Fibroblast of gingiva (primary cell): ENCODE measurements at regions not wholly inside any gene's neighbourhood (a gene's known extent, or its start where the extent isn't known, plus 50 kb on each side); places are given as distances from the start of the nearest gene placed in this dataset.
A peak's percentile ranks its signal among the peaks of the same experiment; 100 is the strongest.

Experiments
- DNase-seq: peaks from one replicate; pipeline ENCODE4 v3.0.0-alpha.2; 2011; ENCODE audit warnings: low read depth

GRCh38 chr18:34640276-34640675, 69.8 kb upstream of the DTNA start:
- DNase-seq: no peak

- DNase-seq: peak; percentile 22
Measured at GRCh38 chr18:34643989-34644388, 66.1 kb upstream of the DTNA start.

GRCh38 chr18:34647251-34647650, 62.8 kb upstream of the DTNA start:
- no peak for DNase-seq

GRCh38 chr18:34648269-34648985, 61.7 kb upstream of the DTNA start:
- no peak for DNase-seq

GRCh38 chr18:34649080-34649479, 61.0 kb upstream of the DTNA start:
- DNase-seq: peak; percentile 9

- peak; percentile 84 for DNase-seq
Measured at GRCh38 chr18:34650121-34650545, 60.0 kb upstream of the DTNA start.

GRCh38 chr18:34651586-34652369, 58.3 kb upstream of the DTNA start:
- no peak for DNase-seq

- DNase-seq: no peak
Measured at GRCh38 chr18:34655131-34655530, 55.0 kb upstream of the DTNA start.

GRCh38 chr18:34657860-34658500, 52.1 kb upstream of the DTNA start:
- DNase-seq: no peak

GRCh38 chr18:34659579-34660517, 50.2 kb upstream of the DTNA start:
- peak; percentile 96 for DNase-seq
